A549 (cell line): ENCODE measurements at regions not wholly inside any gene's neighbourhood (a gene's known extent, or its start where the extent isn't known, plus 50 kb on each side); places are given as distances from the start of the nearest gene placed in this dataset.

ENCODE experiments used
- CTCF ChIP-seq: fragments of >200 bp; sonication (Bioruptor Twin); formaldehyde crosslinking; IDR thresholded peaks from 3 replicates; pipeline ENCODE4 v1.5.1; 2016
- KDM1A ChIP-seq: fragments of 200-600 bp; sonication (generic); IDR thresholded peaks from 2 replicates; pipeline ENCODE4 v1.6.1; 2016; ENCODE audit warnings: low read depth, mild to moderate bottlenecking
- MYC ChIP-seq: IDR thresholded peaks from 2 replicates; pipeline ENCODE4 v1.6.1; 2012; ENCODE audit warnings: mild to moderate bottlenecking, inconsistent platforms, low read length, improper control_type of control experiment, borderline replicate concordance
- POLR2A ChIP-seq: IDR thresholded peaks from 2 replicates; pipeline ENCODE4 v1.6.1; 2012; ENCODE audit warnings: mild to moderate bottlenecking, low read length
- RFX5 ChIP-seq: fragments of 450-650 bp; IDR thresholded peaks from 2 replicates; pipeline ENCODE4 v1.7.1; 2014; ENCODE audit warnings: antibody characterized with exemption, mild to moderate bottlenecking, moderate library complexity

DNA sequence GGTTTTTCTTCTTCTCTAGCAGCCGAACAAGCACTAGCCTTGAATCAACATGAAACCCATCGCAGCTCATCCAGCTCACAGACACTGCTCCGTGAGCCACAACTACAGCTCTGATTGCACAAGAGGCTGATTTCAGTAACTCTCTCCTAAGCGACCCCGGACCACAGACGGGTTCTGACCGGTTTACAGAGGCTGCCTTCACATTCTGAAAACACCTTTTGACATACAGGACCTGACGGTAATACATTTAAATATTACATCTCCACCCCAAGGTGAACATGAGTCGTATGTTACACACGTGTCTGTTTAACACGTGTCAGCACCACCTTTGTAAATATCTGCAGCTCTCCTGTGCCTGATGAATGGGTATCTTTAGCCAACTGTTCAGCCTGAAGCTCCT, 120.7 kb downstream of the TMEM18 start:
- TF ChIP-seq CTCF (no peak), KDM1A (no peak), RFX5 (no peak), POLR2A (no peak), MYC (no peak)
